Lower leg skin (tissue), 3 donors: ENCODE measurements at regions not wholly inside any gene's neighbourhood (a gene's known extent, or its start where the extent isn't known, plus 50 kb on each side); places are given as distances from the start of the nearest gene placed in this dataset.

Experiments
- POLR2A ChIP-seq, 2 donors: fragments of 450-650 bp; IDR thresholded peaks; one replicate each; pipeline ENCODE4 v1.6.1; 2016 to 2017; ENCODE audit warnings: antibody characterized with exemption in 2 of 2, mild to moderate bottlenecking in 1 of 2, moderate library complexity in 1 of 2
- TF ChIP-seq, protein P1 (sequence below), 3 donors: fragments of 450-650 bp; IDR thresholded peaks; one replicate each; pipeline ENCODE4 v1.5.1; 2016; ENCODE audit warnings: antibody characterized with exemption in 3 of 3, mild to moderate bottlenecking in 3 of 3, moderate library complexity in 2 of 3

- TF ChIP-seq, protein P1, sequence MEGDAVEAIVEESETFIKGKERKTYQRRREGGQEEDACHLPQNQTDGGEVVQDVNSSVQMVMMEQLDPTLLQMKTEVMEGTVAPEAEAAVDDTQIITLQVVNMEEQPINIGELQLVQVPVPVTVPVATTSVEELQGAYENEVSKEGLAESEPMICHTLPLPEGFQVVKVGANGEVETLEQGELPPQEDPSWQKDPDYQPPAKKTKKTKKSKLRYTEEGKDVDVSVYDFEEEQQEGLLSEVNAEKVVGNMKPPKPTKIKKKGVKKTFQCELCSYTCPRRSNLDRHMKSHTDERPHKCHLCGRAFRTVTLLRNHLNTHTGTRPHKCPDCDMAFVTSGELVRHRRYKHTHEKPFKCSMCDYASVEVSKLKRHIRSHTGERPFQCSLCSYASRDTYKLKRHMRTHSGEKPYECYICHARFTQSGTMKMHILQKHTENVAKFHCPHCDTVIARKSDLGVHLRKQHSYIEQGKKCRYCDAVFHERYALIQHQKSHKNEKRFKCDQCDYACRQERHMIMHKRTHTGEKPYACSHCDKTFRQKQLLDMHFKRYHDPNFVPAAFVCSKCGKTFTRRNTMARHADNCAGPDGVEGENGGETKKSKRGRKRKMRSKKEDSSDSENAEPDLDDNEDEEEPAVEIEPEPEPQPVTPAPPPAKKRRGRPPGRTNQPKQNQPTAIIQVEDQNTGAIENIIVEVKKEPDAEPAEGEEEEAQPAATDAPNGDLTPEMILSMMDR (IDR thresholded peaks at IDR 0.05) = no peak
- TF ChIP-seq POLR2A (IDR thresholded peaks at IDR 0.05) = no peak
Measured at GRCh38 chr11:79918846-79919245, 478.0 kb upstream of the TENM4 start.
